ENCODE measurements at regions not wholly inside any gene's neighbourhood (a gene's known extent, or its start where the extent isn't known, plus 50 kb on each side); places are given as distances from the start of the nearest gene placed in this dataset.
"Not testable (repeated sequence)": the region's sequence is repeated elsewhere in the genome, so short reads cannot be mapped to it uniquely, and the experiment has no call there.

- no TSS peak for BruUV-seq (replicated peaks)
- no peaks in the 10 kb centered on the region for H3K79me2 ChIP-seq (ENCODE audit: low read depth)
- H2AFZ ChIP-seq: no peak overlapping the region
- no peaks in the 10 kb centered on the region for H3K27me3 ChIP-seq (ENCODE audit: insufficient read depth, low read depth)
- no peak for DNase-seq
- H3K9me2 ChIP-seq (ENCODE audit: insufficient read depth): no peaks in the 10 kb centered on the region
- no peaks in the 10 kb centered on the region for H4K20me1 ChIP-seq (ENCODE audit: insufficient read depth)
- no peaks in the 10 kb centered on the region for H3K9me3 ChIP-seq (ENCODE audit: insufficient read depth, low read depth)
- intact Hi-C loops (cut with micrococcal nuclease; ENCODE audit: unreplicated experiment): no loop called here
- H3K36me3 ChIP-seq (ENCODE audit: low read depth): no peaks in the 10 kb centered on the region
- no peaks in the 10 kb centered on the region for H3F3A ChIP-seq (ENCODE audit: insufficient read depth, low read depth)
- H3K27ac ChIP-seq: no peak overlapping the region
- no peak overlapping the region for H3K4me3 ChIP-seq
- H3K4me2 ChIP-seq: no peak overlapping the region
- no peaks in the 10 kb centered on the region for H3K4me1 ChIP-seq (replicated peaks; ENCODE audit: insufficient read depth)
- ChIA-PET CTCF (no interaction called here), POLR2A (ENCODE audit: unreplicated experiment) (no interaction called here)
- TF ChIP-seq EZH2 (IDR thresholded peaks at IDR 0.05; ENCODE audit: low read depth) (no peak), CTCF (conservative IDR thresholded peaks at IDR 0.05) (no peak)
Measured at GRCh38 chr3:34155666-34156065, 357.2 kb downstream of the PDCD6IP start.

DNA sequence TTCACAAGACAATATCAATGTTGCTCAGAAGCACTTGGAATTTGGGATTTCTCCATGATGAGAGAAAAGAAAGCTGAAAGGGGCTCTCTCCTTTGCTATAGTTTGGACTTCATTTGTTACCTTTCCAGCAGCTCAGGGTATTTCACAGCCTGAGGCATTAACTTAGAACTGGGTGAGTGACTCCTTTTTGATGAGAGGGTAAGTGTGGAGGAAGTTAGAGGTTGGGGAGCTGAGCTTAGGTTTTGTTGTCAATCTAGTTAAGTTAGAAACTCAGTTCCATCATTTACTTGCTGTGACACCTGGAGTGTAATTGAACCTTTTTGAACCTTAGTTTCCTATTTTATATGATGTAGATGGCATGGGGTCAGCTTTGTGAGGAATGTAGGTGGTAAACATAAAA is 359.1 kb downstream of the PDCD6IP start:
- TF ChIP-seq CTCF (conservative IDR thresholded peaks at IDR 0.05): no peak
- TF ChIP-seq EZH2 (IDR thresholded peaks at IDR 0.05; ENCODE audit: low read depth): no peak
- no peaks in the 10 kb centered on the region for H3F3A ChIP-seq (ENCODE audit: insufficient read depth, low read depth)
- no TSS peak for BruUV-seq (replicated peaks)
- H2AFZ ChIP-seq: no peak overlapping the region
- no peaks in the 10 kb centered on the region for H3K36me3 ChIP-seq (ENCODE audit: low read depth)
- ChIA-PET CTCF (no interaction called here), POLR2A (ENCODE audit: unreplicated experiment) (interaction anchor here (0.6 kb wide), 1 partner anchor 172 kb away, joined by 3 read pairs; no protein-coding TSS in a partner anchor)
- intact Hi-C loops (cut with micrococcal nuclease; ENCODE audit: unreplicated experiment): no loop called here
- no peak overlapping the region for H3K27ac ChIP-seq
- H3K79me2 ChIP-seq (ENCODE audit: low read depth): no peaks in the 10 kb centered on the region
- no peak overlapping the region for H3K4me3 ChIP-seq
- no peaks in the 10 kb centered on the region for H3K9me2 ChIP-seq (ENCODE audit: insufficient read depth)
- no peaks in the 10 kb centered on the region for H3K4me1 ChIP-seq (replicated peaks; ENCODE audit: insufficient read depth)
- no peak for DNase-seq
- H3K9me3 ChIP-seq (ENCODE audit: insufficient read depth, low read depth): no peaks in the 10 kb centered on the region
- H4K20me1 ChIP-seq (ENCODE audit: insufficient read depth): no peaks in the 10 kb centered on the region
- no peak overlapping the region for H3K4me2 ChIP-seq
- no peaks in the 10 kb centered on the region for H3K27me3 ChIP-seq (ENCODE audit: insufficient read depth, low read depth)

DNA sequence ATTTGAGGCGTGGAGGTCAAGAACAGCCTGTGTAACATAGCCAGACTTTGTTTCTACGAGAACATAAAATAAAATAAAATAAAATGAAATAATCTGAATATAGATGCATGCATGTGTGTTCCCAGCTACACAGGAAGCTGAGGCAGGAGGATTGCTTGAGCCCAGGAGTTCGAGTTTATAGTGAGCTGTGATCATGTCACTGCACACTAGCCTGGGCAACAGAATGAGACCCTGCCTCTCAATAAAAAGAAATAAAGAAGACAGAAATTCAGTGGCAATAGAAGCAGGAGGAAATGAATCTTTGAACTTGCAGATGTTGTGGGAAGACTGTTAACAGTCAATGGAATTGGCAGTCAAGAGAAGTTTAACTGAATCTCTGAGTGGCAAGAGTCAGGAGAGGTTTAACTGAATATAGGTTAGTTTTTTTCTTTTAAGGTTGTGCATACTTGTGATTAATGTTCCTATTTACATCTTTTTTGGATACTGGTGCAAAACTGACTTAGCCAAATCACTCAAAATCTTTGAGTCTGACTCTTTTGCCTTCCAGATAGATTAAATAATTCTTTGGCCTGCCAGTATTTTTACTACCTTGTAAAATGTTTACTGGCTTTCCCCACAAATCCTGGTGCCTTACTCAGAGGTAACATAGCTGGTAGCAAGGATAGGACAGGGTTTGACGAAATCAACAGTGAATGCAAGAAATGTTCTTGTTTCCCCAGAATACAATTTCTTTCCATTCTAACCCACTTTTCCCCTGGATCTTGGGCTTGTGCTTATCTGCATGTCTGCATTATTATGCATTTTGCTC is 361.4 kb downstream of the PDCD6IP start:
- Histone ChIP-seq H3K4me2 (no peak overlapping the region), H3K36me3 (ENCODE audit: low read depth) (no peaks in the 10 kb centered on the region), H3K9me2 (ENCODE audit: insufficient read depth) (no peaks in the 10 kb centered on the region), H3K27me3 (ENCODE audit: insufficient read depth, low read depth) (no peaks in the 10 kb centered on the region), H2AFZ (no peak overlapping the region), H3K4me3 (no peak overlapping the region), H3F3A (ENCODE audit: insufficient read depth, low read depth) (no peaks in the 10 kb centered on the region), H3K27ac (no peak overlapping the region), H3K79me2 (ENCODE audit: low read depth) (no peaks in the 10 kb centered on the region), H4K20me1 (ENCODE audit: insufficient read depth) (no peaks in the 10 kb centered on the region), H3K9me3 (ENCODE audit: insufficient read depth, low read depth) (no peaks in the 10 kb centered on the region), H3K4me1 (replicated peaks; ENCODE audit: insufficient read depth) (no peaks in the 10 kb centered on the region)
- no TSS peak for BruUV-seq (replicated peaks)
- CTCF ChIA-PET: no interaction called here
- TF ChIP-seq EZH2 (IDR thresholded peaks at IDR 0.05; ENCODE audit: low read depth) (no peak), CTCF (conservative IDR thresholded peaks at IDR 0.05) (no peak)
- POLR2A ChIA-PET (ENCODE audit: unreplicated experiment): no interaction called here
- intact Hi-C loops (cut with micrococcal nuclease; ENCODE audit: unreplicated experiment): no loop called here
- DNase-seq: no peak

GRCh38 chr3:34169636-34170035 is 371.2 kb downstream of the PDCD6IP start:
- H3K4me1 ChIP-seq (replicated peaks; ENCODE audit: insufficient read depth); CTCF ChIA-PET; H3F3A ChIP-seq (ENCODE audit: insufficient read depth, low read depth); DNase-seq; H3K9me3 ChIP-seq (ENCODE audit: insufficient read depth, low read depth); H4K20me1 ChIP-seq (ENCODE audit: insufficient read depth); H3K27me3 ChIP-seq (ENCODE audit: insufficient read depth, low read depth); H3K36me3 ChIP-seq (ENCODE audit: low read depth); H3K9me2 ChIP-seq (ENCODE audit: insufficient read depth); intact Hi-C loops (cut with micrococcal nuclease; ENCODE audit: unreplicated experiment); H2AFZ ChIP-seq; H3K4me2 ChIP-seq; POLR2A ChIA-PET (ENCODE audit: unreplicated experiment); BruUV-seq (replicated peaks); H3K27ac ChIP-seq; H3K4me3 ChIP-seq; H3K79me2 ChIP-seq (ENCODE audit: low read depth): not testable (repeated sequence)
